ENCODE measurements at regions not wholly inside any gene's neighbourhood (a gene's known extent, or its start where the extent isn't known, plus 50 kb on each side); places are given as distances from the start of the nearest gene placed in this dataset.

DNA sequence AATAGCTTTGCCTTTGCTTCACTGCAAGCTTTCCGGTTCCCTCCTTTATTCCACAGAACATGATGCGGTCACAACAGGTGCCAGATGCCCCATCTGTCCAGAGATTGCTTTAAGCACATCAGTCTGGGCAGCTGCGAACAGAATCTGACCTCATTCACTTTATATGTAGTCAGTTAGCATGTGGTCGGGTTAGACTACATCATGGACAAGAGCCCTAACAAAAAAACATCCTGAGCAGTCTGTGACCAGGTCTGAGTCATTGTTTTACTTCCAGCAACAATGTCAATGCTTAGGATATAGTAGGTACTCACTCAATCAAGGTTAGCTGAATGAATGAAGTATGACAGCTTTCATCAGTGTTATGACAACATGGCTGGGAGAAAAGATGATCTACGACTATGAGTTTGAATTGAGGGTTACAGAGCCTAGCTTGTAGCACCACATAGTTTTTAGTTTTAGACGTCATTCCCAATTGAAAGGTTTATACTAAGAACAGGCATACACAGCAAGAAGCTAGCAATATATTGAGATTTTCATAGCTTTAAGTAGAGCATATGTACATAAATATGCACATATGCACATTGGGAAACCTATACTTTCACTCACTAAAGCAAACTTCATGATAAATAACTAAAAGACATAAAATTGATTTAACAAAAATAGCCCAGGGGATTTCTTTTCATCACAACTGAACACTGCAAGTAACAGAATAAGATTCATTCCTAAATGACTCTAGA is 64.2 kb upstream of the TMCC3 start:
- H3K4me2 ChIP-seq = no peak overlapping the region
- H4K20me1 ChIP-seq (ENCODE audit: insufficient read depth, poor library complexity, severe bottlenecking) = no peaks in the 10 kb centered on the region
- H2AFZ ChIP-seq = no peak overlapping the region
- no peaks in the 10 kb centered on the region for H3K79me2 ChIP-seq
- no peak overlapping the region for H3K4me3 ChIP-seq
- peaks cover 3% of the 10 kb centered on the region for H3K4me1 ChIP-seq (ENCODE audit: insufficient read depth)
- DNase-seq (ENCODE audit: low spot score) = no peak
- WGBS (ENCODE audit: low lambda C conversion rate, missing lambda C conversion rate) = 89% methylated on average over 6 of the region's 6 CpGs
- H3K27ac ChIP-seq = no peak overlapping the region
- no peaks in the 10 kb centered on the region for H3K27me3 ChIP-seq
- TF ChIP-seq CTCF (IDR thresholded peaks at IDR 0.05; ENCODE audit: poor library complexity) (no peak), EZH2 (IDR thresholded peaks at IDR 0.05; ENCODE audit: borderline replicate concordance) (no peak), EZH2phosphoT487 (IDR thresholded peaks at IDR 0.05; ENCODE audit: low read depth, severe bottlenecking, unreplicated experiment) (no peak)
- H3K9me2 ChIP-seq (replicated peaks; ENCODE audit: insufficient read depth) = no peaks in the 10 kb centered on the region
- no peaks in the 10 kb centered on the region for H3K9me3 ChIP-seq (ENCODE audit: low read depth)
- H3K36me3 ChIP-seq (replicated peaks; ENCODE audit: insufficient read depth, low read depth) = no peaks in the 10 kb centered on the region

DNA sequence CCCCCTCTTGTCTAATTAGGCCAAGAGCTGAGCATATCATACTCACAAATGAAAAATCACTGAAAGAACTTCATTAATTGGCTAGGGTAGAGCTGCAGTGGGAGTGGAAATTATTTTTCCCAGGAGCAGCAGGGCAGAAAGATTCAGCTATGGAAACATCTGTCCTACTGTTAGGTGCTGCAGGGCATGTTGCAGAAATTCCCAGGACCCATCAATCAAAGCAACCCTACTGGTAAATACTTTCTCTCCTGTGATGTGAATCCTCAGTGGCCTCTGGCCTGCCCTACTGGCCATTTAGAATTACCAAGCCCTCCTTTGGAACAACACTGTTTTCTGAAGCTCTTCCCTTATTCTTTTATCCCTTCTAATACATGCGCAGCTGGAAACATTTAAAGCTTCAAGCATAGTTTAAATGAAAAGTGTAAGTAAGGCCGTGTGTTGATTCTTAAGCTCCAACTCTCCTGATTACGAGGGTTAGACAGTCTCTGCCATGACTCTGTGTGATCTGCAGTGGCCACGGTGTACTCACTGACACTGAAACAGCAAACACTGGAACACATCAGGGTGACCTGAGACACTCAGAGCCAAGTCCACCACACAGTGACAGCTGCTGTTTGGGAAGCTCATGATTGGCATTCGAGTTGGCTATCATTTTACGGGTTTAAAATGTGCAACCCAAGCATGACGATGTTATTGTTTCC is 62.6 kb upstream of the TMCC3 start:
- Histone ChIP-seq H4K20me1 (ENCODE audit: insufficient read depth, poor library complexity, severe bottlenecking) (no peaks in the 10 kb centered on the region), H2AFZ (no peak overlapping the region), H3K36me3 (replicated peaks; ENCODE audit: insufficient read depth, low read depth) (no peaks in the 10 kb centered on the region), H3K9me3 (ENCODE audit: low read depth) (no peaks in the 10 kb centered on the region), H3K79me2 (no peaks in the 10 kb centered on the region), H3K4me1 (ENCODE audit: insufficient read depth) (peaks cover 3% of the 10 kb centered on the region), H3K4me3 (no peak overlapping the region), H3K27me3 (no peaks in the 10 kb centered on the region), H3K9me2 (replicated peaks; ENCODE audit: insufficient read depth) (no peaks in the 10 kb centered on the region), H3K4me2 (no peak overlapping the region), H3K27ac (peak overlapping the region; percentile 14)
- no peak for DNase-seq (ENCODE audit: low spot score)
- WGBS (ENCODE audit: low lambda C conversion rate, missing lambda C conversion rate) = 60% methylated on average over 7 of the region's 7 CpGs
- TF ChIP-seq EZH2 (IDR thresholded peaks at IDR 0.05; ENCODE audit: borderline replicate concordance) = no peak

GRCh38 chr12:94710933-94711332 is 60.6 kb upstream of the TMCC3 start:
- WGBS (ENCODE audit: low lambda C conversion rate, missing lambda C conversion rate) = 65% methylated on average over 3 of the region's 3 CpGs
- Histone ChIP-seq H3K4me2 (no peak overlapping the region), H3K9me2 (replicated peaks; ENCODE audit: insufficient read depth) (no peaks in the 10 kb centered on the region)

More at GRCh38 chr12:94710933-94711332, 60.6 kb upstream of the TMCC3 start:
- Histone ChIP-seq H3K36me3 (replicated peaks; ENCODE audit: insufficient read depth, low read depth) (no peaks in the 10 kb centered on the region), H3K27ac (no peak overlapping the region), H3K79me2 (no peaks in the 10 kb centered on the region), H2AFZ (no peak overlapping the region), H3K4me1 (ENCODE audit: insufficient read depth) (peaks cover 11% of the 10 kb centered on the region), H4K20me1 (ENCODE audit: insufficient read depth, poor library complexity, severe bottlenecking) (no peaks in the 10 kb centered on the region), H3K9me3 (ENCODE audit: low read depth) (no peaks in the 10 kb centered on the region), H3K4me3 (no peak overlapping the region), H3K27me3 (no peaks in the 10 kb centered on the region)
- DNase-seq (ENCODE audit: low spot score) = no peak
- TF ChIP-seq EZH2 (IDR thresholded peaks at IDR 0.05; ENCODE audit: borderline replicate concordance) (no peak), CTCF (IDR thresholded peaks at IDR 0.05; ENCODE audit: poor library complexity) (peak; percentile 11)

Data from hepatocyte (in vitro differentiated cells).